ENCODE measurements at regions not wholly inside any gene's neighbourhood (a gene's known extent, or its start where the extent isn't known, plus 50 kb on each side); places are given as distances from the start of the nearest gene placed in this dataset.

GRCh38 chr18:51654488-51655326 lies 457.2 kb upstream of the MEX3C start:
- peaks cover 3% of the 10 kb centered on the region; the same call in 1 of the 2 replicates for H3K9me3 Mint-ChIP-seq
- H3K27ac Mint-ChIP-seq = peak overlapping the region; percentile 73
- H3K36me3 Mint-ChIP-seq = no peaks in the 10 kb centered on the region
- peak overlapping the region; percentile 29 for H3K4me3 Mint-ChIP-seq
- DNase-seq (ENCODE audit: low spot score) = peak; percentile 75
- ChIA-PET CTCF (no interaction called here), POLR2A (no interaction called here)
- H3K4me1 Mint-ChIP-seq = peaks cover 51% of the 10 kb centered on the region
- no peak for TF ChIP-seq ERG (CRISPR knock-in tag; IDR thresholded peaks at IDR 0.05)
- TF ChIP-seq ZNF423 (CRISPR knock-in tag; IDR thresholded peaks at IDR 0.05) = peak; percentile 98
- TF ChIP-seq PRRX2 (CRISPR knock-in tag; IDR thresholded peaks at IDR 0.05) = peak; percentile 64; the same call in 1 of the 2 replicates
- TF ChIP-seq ETV6 (CRISPR knock-in tag; IDR thresholded peaks at IDR 0.05) = no peak; the same call in 1 of the 2 replicates
- no peak for TF ChIP-seq CBFB (CRISPR knock-in tag; IDR thresholded peaks at IDR 0.05; ENCODE audit: low read depth)
- no peak for TF ChIP-seq JUN (CRISPR knock-in tag; IDR thresholded peaks at IDR 0.05)
- no peak for TF ChIP-seq ZNF219 (CRISPR knock-in tag; IDR thresholded peaks at IDR 0.05; ENCODE audit: borderline replicate concordance)
- TF ChIP-seq ZNF263 (CRISPR knock-in tag; IDR thresholded peaks at IDR 0.05; ENCODE audit: low read depth) = no peak
- TF ChIP-seq ZNF396 (CRISPR knock-in tag; IDR thresholded peaks at IDR 0.05; ENCODE audit: borderline replicate concordance) = 0 out of 2 replicates have a peak, but pooled peaks have one; percentile 21
- TF ChIP-seq SP1 (CRISPR knock-in tag; conservative IDR thresholded peaks at IDR 0.05) = no peak
- no peak for TF ChIP-seq NFATC4 (CRISPR knock-in tag; IDR thresholded peaks at IDR 0.05)
- TF ChIP-seq ZNF317 (CRISPR knock-in tag; IDR thresholded peaks at IDR 0.05; ENCODE audit: borderline replicate concordance, low read depth) = no peak
- no peak for TF ChIP-seq NR1H2 (CRISPR knock-in tag; IDR thresholded peaks at IDR 0.05)
- TF ChIP-seq KAT7 (CRISPR knock-in tag; IDR thresholded peaks at IDR 0.05; ENCODE audit: borderline replicate concordance) = no peak
- TF ChIP-seq GTF2I (CRISPR knock-in tag; conservative IDR thresholded peaks at IDR 0.05) = no peak
- 0 out of 2 replicates have a peak, but pooled peaks have one; percentile 38 for TF ChIP-seq MAX (CRISPR knock-in tag; IDR thresholded peaks at IDR 0.05)
- no peak for TF ChIP-seq CREM (CRISPR knock-in tag; IDR thresholded peaks at IDR 0.05)
- TF ChIP-seq HMGA2 (CRISPR knock-in tag; IDR thresholded peaks at IDR 0.05) = peak; percentile 26; the same call in 1 of the 2 replicates
- TF ChIP-seq AFF4 (CRISPR knock-in tag; IDR thresholded peaks at IDR 0.05; ENCODE audit: borderline replicate concordance) = no peak
- no peak for TF ChIP-seq PRDM15 (CRISPR knock-in tag; IDR thresholded peaks at IDR 0.05)
- TF ChIP-seq USF2 (CRISPR knock-in tag; IDR thresholded peaks at IDR 0.05) = no peak
- peak; percentile 79; the same call in 1 of the 2 replicates for TF ChIP-seq ZNF532 (CRISPR knock-in tag; IDR thresholded peaks at IDR 0.05; ENCODE audit: borderline replicate concordance)
- H3K27me3 Mint-ChIP-seq (ENCODE audit: low read depth) = no peaks in the 10 kb centered on the region; the same call in 1 of the 2 replicates
- peak; percentile 69 for ATAC-seq
